ENCODE measurements at regions not wholly inside any gene's neighbourhood (a gene's known extent, or its start where the extent isn't known, plus 50 kb on each side); places are given as distances from the start of the nearest gene placed in this dataset.
"Not testable (repeated sequence)": the region's sequence is repeated elsewhere in the genome, so short reads cannot be mapped to it uniquely, and the experiment has no call there.

- Histone ChIP-seq H3K9me3 (ENCODE audit: low read depth) (no peaks in the 10 kb centered on the region), H3K27me3 (no peaks in the 10 kb centered on the region), H3K4me1 (ENCODE audit: low read depth) (no peaks in the 10 kb centered on the region), H3K36me3 (no peaks in the 10 kb centered on the region), H3K4me3 (no peak overlapping the region), H3K27ac (no peak overlapping the region)
- no peak for TF ChIP-seq CTCF (IDR thresholded peaks at IDR 0.05; ENCODE audit: low read depth, low read length)
- DNase-seq (ENCODE audit: low read depth in 1 of 2, low spot score in 1 of 2): no peak
Observed at GRCh38 chr1:60251426-60251825, 177.9 kb upstream of the C1orf87 start.

DNA sequence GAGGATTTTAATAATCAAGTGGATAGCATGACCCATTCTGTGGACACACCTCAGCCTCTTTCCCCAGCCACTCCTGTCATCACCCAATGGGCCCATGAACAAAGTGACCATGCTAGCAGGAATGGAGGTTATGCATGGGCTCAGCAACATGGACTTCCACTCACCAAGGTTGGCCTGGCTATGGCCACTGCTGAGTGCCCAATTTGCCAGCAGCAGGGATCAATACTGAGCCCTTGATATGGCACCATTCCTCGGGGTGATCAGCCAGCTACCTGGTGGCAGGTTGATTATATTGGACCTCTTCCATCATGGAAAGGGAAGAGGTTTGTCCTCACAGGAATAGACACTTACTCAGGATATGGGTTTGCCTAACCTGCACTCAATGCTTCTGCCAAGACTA lies 173.9 kb upstream of the C1orf87 start:
- not testable (repeated sequence) for H3K27ac ChIP-seq; H3K36me3 ChIP-seq; H3K4me1 ChIP-seq (ENCODE audit: low read depth); DNase-seq (ENCODE audit: low read depth in 1 of 2, low spot score in 1 of 2); H3K4me3 ChIP-seq; H3K27me3 ChIP-seq; H3K9me3 ChIP-seq (ENCODE audit: low read depth)

DNA sequence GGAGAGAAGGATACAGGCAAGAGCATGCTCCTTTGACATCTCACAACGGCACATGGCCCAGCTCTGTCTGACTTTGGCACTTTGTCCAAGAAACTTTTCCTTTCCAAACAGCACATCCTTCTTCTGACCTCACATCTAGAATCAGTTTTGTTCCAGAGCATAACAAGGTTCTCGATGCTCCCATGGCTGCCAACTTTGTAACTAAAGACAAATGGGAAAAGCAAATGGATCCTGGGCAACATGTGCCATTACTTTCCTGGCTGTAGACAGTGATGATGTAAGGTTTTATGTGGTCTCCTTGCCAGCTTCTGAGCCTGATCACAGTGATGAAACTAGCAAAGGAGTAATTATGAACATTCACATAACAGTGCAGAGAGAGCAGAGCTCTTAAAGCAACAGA lies 171.8 kb upstream of the C1orf87 start:
- Histone ChIP-seq H3K27ac (no peak overlapping the region), H3K4me1 (ENCODE audit: low read depth) (no peaks in the 10 kb centered on the region)

DNA sequence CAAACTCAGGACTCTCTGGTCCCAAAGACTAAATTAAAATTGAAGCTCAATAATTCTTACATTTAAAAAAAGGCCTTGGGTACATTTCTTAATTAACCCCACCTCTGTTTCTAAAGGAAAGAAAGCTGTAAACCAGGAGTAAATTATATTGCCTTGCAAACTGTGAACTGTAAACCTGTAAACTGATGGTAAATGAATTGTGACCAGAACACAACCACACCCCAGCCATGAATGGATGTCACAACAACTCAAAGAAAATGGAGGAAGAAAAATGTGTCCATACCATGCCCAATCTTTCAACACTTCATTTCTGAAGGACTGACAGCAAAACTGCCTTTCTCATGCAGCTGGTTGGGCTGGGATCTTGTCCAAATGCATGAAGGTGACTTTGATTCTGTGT lies 171.3 kb upstream of the C1orf87 start:
- no peaks in the 10 kb centered on the region for H3K36me3 ChIP-seq
- no peak for TF ChIP-seq CTCF (IDR thresholded peaks at IDR 0.05; ENCODE audit: low read depth, low read length)

More for the DNA sequence above, 171.8 kb upstream of the C1orf87 start:
- no peaks in the 10 kb centered on the region for H3K9me3 ChIP-seq (ENCODE audit: low read depth)
- H3K27me3 ChIP-seq: no peaks in the 10 kb centered on the region
- H3K36me3 ChIP-seq: no peaks in the 10 kb centered on the region
- DNase-seq (ENCODE audit: low read depth in 1 of 2, low spot score in 1 of 2): no peak
- H3K4me3 ChIP-seq: no peak overlapping the region
- no peak for TF ChIP-seq CTCF (IDR thresholded peaks at IDR 0.05; ENCODE audit: low read depth, low read length)

DNA sequence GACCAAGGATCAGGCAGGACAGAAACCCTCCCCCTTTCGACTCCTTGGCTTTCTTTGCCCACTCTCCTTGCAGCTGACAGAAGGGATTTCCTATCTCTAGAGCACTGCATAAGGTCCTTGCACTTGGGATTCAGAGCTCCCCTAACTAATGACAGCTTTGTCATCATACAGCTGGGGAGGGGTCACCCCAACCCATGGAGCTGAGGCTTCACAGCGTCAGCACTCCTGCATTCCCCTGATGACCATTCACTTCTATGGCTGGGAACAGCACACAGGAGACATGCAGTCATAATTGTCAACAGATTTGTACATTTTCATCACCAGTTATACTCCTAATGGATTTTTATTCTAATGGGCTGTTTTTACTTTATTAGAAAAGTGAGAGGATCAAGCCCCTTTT lies 161.7 kb upstream of the C1orf87 start:
- no peak for DNase-seq (ENCODE audit: low read depth in 1 of 2, low spot score in 1 of 2)
- Histone ChIP-seq H3K4me3 (no peak overlapping the region), H3K27me3 (no peaks in the 10 kb centered on the region), H3K9me3 (ENCODE audit: low read depth) (no peaks in the 10 kb centered on the region), H3K36me3 (no peaks in the 10 kb centered on the region), H3K27ac (no peak overlapping the region), H3K4me1 (ENCODE audit: low read depth) (no peaks in the 10 kb centered on the region)
- no peak for TF ChIP-seq CTCF (IDR thresholded peaks at IDR 0.05; ENCODE audit: low read depth, low read length)

More for the DNA sequence above, 171.3 kb upstream of the C1orf87 start:
- Histone ChIP-seq H3K27me3 (no peaks in the 10 kb centered on the region), H3K4me3 (no peak overlapping the region), H3K9me3 (ENCODE audit: low read depth) (no peaks in the 10 kb centered on the region), H3K4me1 (ENCODE audit: low read depth) (no peaks in the 10 kb centered on the region), H3K27ac (no peak overlapping the region)
- DNase-seq (ENCODE audit: low read depth in 1 of 2, low spot score in 1 of 2): no peak

DNA sequence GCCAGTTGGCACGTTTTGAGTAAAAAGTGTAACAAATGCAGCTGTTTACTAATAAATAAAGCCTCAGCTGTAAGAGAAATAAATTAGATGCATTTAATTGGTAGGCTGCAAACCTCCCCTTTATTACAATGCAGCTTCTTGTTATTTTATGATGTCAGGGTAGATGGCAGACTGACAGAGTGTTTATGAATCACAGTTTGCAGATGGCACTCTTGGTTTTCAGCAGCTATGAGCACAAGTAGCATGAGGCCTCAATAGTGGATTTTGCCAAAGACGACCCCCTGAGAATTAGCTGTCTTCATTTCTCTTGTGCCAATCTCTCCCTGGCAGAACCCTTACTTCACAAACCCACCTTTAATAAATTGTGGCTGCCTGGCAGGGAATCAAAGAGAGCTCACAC lies 161.2 kb upstream of the C1orf87 start:
- TF ChIP-seq CTCF (IDR thresholded peaks at IDR 0.05; ENCODE audit: low read depth, low read length): no peak
- Histone ChIP-seq H3K27me3 (no peaks in the 10 kb centered on the region), H3K4me3 (no peak overlapping the region), H3K27ac (no peak overlapping the region), H3K9me3 (ENCODE audit: low read depth) (no peaks in the 10 kb centered on the region), H3K36me3 (no peaks in the 10 kb centered on the region), H3K4me1 (ENCODE audit: low read depth) (no peaks in the 10 kb centered on the region)
- no peak for DNase-seq (ENCODE audit: low read depth in 1 of 2, low spot score in 1 of 2)
